Liver (tissue), 8 donors: ENCODE measurements at regions not wholly inside any gene's neighbourhood (a gene's known extent, or its start where the extent isn't known, plus 50 kb on each side); places are given as distances from the start of the nearest gene placed in this dataset.

Source experiments
- DNase-seq: peaks from one replicate; pipeline ENCODE4 v3.0.0-alpha.2; 2017; ENCODE audit warnings: low spot score
- H3K27ac ChIP-seq, 2 donors: one replicate each; pipeline ENCODE4 v1.7.0; 2013; ENCODE audit warnings: inconsistent platforms in 2 of 2, low read length in 2 of 2, control low read depth in 1 of 2, low read depth in 1 of 2, mild to moderate bottlenecking in 1 of 2
- H3K27me3 ChIP-seq, 4 donors: one replicate each; pipeline versions ENCODE4 v1.6.1 to v1.7.0; 2013; ENCODE audit warnings: low read length in 3 of 4, inconsistent platforms in 1 of 4, mild to moderate bottlenecking in 1 of 4, moderate library complexity in 1 of 4; ENCODE audit not compliant: control insufficient read depth in 4 of 4, insufficient read depth in 4 of 4
- H3K36me3 ChIP-seq, 4 donors: one replicate each; pipeline versions ENCODE4 v1.6.1 to v1.7.0; 2013; ENCODE audit warnings: low read length in 3 of 4, mild to moderate bottlenecking in 3 of 4, low read depth in 1 of 4, moderate library complexity in 1 of 4; ENCODE audit not compliant: control insufficient read depth in 4 of 4, insufficient read depth in 3 of 4
- H3K4me1 ChIP-seq, 4 donors: one replicate each; pipeline versions ENCODE4 v1.6.1 to v1.7.0; 2013; ENCODE audit warnings: low read length in 3 of 4, mild to moderate bottlenecking in 3 of 4, moderate library complexity in 1 of 4; ENCODE audit not compliant: control insufficient read depth in 4 of 4, insufficient read depth in 4 of 4
- H3K4me3 ChIP-seq, 3 donors: one replicate each; pipeline versions ENCODE4 v1.6.1 to v1.7.0; 2013; ENCODE audit warnings: low read length in 3 of 3, control low read depth in 1 of 3, low read depth in 1 of 3, mild to moderate bottlenecking in 1 of 3
- H3K9ac ChIP-seq, 2 donors: one replicate each; pipeline ENCODE4 v1.7.0; 2013; ENCODE audit warnings: low read length in 2 of 2, mild to moderate bottlenecking in 2 of 2, moderate library complexity in 2 of 2, control low read depth in 1 of 2, low read depth in 1 of 2
- H3K9me3 ChIP-seq, 4 donors: one replicate each; pipeline versions ENCODE4 v1.6.1 to v1.7.0; 2013; ENCODE audit warnings: low read length in 3 of 4; ENCODE audit not compliant: control insufficient read depth in 4 of 4
- EGR1 ChIP-seq, 2 donors: IDR thresholded peaks; 2 replicates each; pipeline ENCODE4 v1.6.1; 2016 to 2018; ENCODE audit warnings: antibody characterized with exemption in 2 of 2, low read depth in 2 of 2
- FOXA1 ChIP-seq: IDR thresholded peaks from 2 replicates; pipeline ENCODE4 v1.6.1; 2016; ENCODE audit warnings: antibody characterized with exemption
- FOXA2 ChIP-seq: IDR thresholded peaks from 2 replicates; pipeline ENCODE4 v1.6.1; 2016; ENCODE audit warnings: antibody characterized with exemption
- GABPA ChIP-seq, 2 donors: IDR thresholded peaks in 1 of 2; conservative IDR thresholded peaks in 1 of 2; 2 replicates each; pipeline ENCODE4 v1.6.1; 2016; ENCODE audit warnings: antibody characterized with exemption in 2 of 2, mild to moderate bottlenecking in 1 of 2, moderate library complexity in 1 of 2
- HNF4A ChIP-seq, 2 donors: conservative IDR thresholded peaks; 2 replicates each; pipeline ENCODE4 v1.6.1; 2016; ENCODE audit warnings: antibody characterized with exemption in 2 of 2, mild to moderate bottlenecking in 2 of 2
- HNF4G ChIP-seq: IDR thresholded peaks from 2 replicates; pipeline ENCODE4 v1.6.1; 2016; ENCODE audit warnings: antibody characterized with exemption
- NR2F2 ChIP-seq: IDR thresholded peaks from 2 replicates; pipeline ENCODE4 v1.6.1; 2016; ENCODE audit warnings: antibody characterized with exemption
- RXRA ChIP-seq, 2 donors: IDR thresholded peaks; 2 replicates each; pipeline ENCODE4 v1.6.1; 2017 to 2018; ENCODE audit warnings: antibody characterized with exemption in 2 of 2, mild to moderate bottlenecking in 1 of 2
- SP1 ChIP-seq: IDR thresholded peaks from 2 replicates; pipeline ENCODE4 v1.6.1; 2018; ENCODE audit warnings: antibody characterized with exemption, mild to moderate bottlenecking
- TAF1 ChIP-seq: conservative IDR thresholded peaks from 2 replicates; pipeline ENCODE4 v1.6.1; 2016; ENCODE audit warnings: antibody characterized with exemption, mild to moderate bottlenecking
- YY1 ChIP-seq: IDR thresholded peaks from 2 replicates; pipeline ENCODE4 v1.6.1; 2016; ENCODE audit warnings: antibody characterized with exemption, mild to moderate bottlenecking
- WGBS: extraction: QIAGEN DNeasy Blood & Tissue Kit; methylation state at CpG from one replicate; pipeline ENCODE4 v1.1.7; 2013; 5-methylcytosine and 5-hydroxymethylcytosine counted together
- TF ChIP-seq, protein P1 (sequence below): IDR thresholded peaks from 2 replicates; pipeline ENCODE4 v1.6.1; 2016; ENCODE audit warnings: antibody characterized with exemption, mild to moderate bottlenecking
- TF ChIP-seq, protein P2 (sequence below): IDR thresholded peaks from 2 replicates; pipeline ENCODE4 v1.6.1; 2016; ENCODE audit warnings: antibody characterized with exemption
- TF ChIP-seq, protein P3 (sequence below): fragments of 150-350 bp; IDR thresholded peaks from 2 replicates; pipeline ENCODE4 v1.5.1; 2017; ENCODE audit warnings: improper control_type of control experiment, low read depth, low read length; ENCODE audit not compliant: missing input control
- TF ChIP-seq, protein P4 (sequence below): IDR thresholded peaks from 2 replicates; pipeline ENCODE4 v1.6.1; 2016; ENCODE audit warnings: antibody characterized with exemption
- donor health status: healthy.
- donor health status: healthy.
- donor health status: healthy.
- donor health status: healthy.
- donor health status: healthy.

DNA sequence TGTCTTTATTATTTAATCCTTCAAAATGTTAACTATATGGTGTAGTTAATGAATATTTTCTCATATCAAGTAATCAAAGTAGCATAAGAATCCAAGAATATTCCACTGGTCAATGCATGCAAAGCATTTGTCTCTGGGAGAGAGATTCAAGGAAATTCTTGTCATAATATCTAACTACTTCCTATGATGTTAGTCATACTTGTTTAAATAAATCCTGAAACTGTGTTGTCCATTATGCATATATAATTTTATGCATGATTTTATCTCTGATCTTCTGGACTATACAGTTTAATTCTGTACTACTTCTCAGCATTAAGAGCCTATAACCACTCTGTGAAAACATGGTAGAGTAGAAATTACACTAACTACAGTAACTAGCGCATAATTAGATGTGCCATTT, 388.3 kb downstream of the NR4A2 start:
- no peak overlapping the region for H3K27ac ChIP-seq
- TF ChIP-seq FOXA1 (no peak), GABPA (IDR thresholded peaks at IDR 0.05 in 1 of 2, conservative IDR thresholded peaks at IDR 0.05 in 1 of 2) (no peak), FOXA2 (no peak), TAF1 (no peak), HNF4G (no peak)
- TF ChIP-seq, protein P1, sequence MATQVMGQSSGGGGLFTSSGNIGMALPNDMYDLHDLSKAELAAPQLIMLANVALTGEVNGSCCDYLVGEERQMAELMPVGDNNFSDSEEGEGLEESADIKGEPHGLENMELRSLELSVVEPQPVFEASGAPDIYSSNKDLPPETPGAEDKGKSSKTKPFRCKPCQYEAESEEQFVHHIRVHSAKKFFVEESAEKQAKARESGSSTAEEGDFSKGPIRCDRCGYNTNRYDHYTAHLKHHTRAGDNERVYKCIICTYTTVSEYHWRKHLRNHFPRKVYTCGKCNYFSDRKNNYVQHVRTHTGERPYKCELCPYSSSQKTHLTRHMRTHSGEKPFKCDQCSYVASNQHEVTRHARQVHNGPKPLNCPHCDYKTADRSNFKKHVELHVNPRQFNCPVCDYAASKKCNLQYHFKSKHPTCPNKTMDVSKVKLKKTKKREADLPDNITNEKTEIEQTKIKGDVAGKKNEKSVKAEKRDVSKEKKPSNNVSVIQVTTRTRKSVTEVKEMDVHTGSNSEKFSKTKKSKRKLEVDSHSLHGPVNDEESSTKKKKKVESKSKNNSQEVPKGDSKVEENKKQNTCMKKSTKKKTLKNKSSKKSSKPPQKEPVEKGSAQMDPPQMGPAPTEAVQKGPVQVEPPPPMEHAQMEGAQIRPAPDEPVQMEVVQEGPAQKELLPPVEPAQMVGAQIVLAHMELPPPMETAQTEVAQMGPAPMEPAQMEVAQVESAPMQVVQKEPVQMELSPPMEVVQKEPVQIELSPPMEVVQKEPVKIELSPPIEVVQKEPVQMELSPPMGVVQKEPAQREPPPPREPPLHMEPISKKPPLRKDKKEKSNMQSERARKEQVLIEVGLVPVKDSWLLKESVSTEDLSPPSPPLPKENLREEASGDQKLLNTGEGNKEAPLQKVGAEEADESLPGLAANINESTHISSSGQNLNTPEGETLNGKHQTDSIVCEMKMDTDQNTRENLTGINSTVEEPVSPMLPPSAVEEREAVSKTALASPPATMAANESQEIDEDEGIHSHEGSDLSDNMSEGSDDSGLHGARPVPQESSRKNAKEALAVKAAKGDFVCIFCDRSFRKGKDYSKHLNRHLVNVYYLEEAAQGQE, result no peak
- TF ChIP-seq, protein P2, sequence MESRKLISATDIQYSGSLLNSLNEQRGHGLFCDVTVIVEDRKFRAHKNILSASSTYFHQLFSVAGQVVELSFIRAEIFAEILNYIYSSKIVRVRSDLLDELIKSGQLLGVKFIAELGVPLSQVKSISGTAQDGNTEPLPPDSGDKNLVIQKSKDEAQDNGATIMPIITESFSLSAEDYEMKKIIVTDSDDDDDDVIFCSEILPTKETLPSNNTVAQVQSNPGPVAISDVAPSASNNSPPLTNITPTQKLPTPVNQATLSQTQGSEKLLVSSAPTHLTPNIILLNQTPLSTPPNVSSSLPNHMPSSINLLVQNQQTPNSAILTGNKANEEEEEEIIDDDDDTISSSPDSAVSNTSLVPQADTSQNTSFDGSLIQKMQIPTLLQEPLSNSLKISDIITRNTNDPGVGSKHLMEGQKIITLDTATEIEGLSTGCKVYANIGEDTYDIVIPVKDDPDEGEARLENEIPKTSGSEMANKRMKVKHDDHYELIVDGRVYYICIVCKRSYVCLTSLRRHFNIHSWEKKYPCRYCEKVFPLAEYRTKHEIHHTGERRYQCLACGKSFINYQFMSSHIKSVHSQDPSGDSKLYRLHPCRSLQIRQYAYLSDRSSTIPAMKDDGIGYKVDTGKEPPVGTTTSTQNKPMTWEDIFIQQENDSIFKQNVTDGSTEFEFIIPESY, result no peak
- TF ChIP-seq, protein P3, sequence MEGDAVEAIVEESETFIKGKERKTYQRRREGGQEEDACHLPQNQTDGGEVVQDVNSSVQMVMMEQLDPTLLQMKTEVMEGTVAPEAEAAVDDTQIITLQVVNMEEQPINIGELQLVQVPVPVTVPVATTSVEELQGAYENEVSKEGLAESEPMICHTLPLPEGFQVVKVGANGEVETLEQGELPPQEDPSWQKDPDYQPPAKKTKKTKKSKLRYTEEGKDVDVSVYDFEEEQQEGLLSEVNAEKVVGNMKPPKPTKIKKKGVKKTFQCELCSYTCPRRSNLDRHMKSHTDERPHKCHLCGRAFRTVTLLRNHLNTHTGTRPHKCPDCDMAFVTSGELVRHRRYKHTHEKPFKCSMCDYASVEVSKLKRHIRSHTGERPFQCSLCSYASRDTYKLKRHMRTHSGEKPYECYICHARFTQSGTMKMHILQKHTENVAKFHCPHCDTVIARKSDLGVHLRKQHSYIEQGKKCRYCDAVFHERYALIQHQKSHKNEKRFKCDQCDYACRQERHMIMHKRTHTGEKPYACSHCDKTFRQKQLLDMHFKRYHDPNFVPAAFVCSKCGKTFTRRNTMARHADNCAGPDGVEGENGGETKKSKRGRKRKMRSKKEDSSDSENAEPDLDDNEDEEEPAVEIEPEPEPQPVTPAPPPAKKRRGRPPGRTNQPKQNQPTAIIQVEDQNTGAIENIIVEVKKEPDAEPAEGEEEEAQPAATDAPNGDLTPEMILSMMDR, result no peak
- no peak overlapping the region for H3K9ac ChIP-seq
- no peaks in the 10 kb centered on the region for H3K9me3 ChIP-seq
- no peaks in the 10 kb centered on the region for H3K36me3 ChIP-seq
- no peaks in the 10 kb centered on the region for H3K4me1 ChIP-seq
- 0% methylated on average over 1 of the region's 1 CpG for WGBS
- H3K27me3 ChIP-seq, result no peaks in the 10 kb centered on the region
- H3K4me3 ChIP-seq, result no peak overlapping the region
- DNase-seq, result no peak

DNA sequence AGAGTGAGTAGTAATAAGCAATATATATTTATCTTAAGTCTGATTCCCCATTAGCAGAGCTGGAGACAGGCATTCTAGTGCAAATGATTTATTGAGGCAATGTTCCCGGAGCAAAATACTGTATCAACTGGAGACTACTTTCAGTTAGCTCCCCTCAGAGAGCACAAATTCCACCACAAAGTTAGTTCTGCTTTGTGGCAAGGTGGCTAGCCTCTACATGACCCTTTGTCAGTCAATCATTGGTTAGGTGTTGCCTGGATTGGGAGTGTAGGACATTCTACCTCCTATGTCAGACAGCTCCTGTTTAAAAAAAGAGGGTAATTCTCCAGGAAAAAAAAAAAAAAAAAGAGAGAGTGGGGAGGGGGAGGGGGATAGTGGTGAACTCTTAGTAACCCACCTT, 402.2 kb downstream of the NR4A2 start:
- Histone ChIP-seq H3K9me3 (peaks cover 0 to 6% (median 1%) of the 10 kb centered on the region in 4 donors), H3K27me3 (no peaks in the 10 kb centered on the region), H3K9ac (no peak overlapping the region), H3K36me3 (no peaks in the 10 kb centered on the region), H3K4me1 (no peaks in the 10 kb centered on the region), H3K4me3 (no peak overlapping the region), H3K27ac (no peak overlapping the region)
- WGBS, result 74% methylated on average over 1 of the region's 1 CpG
- TF ChIP-seq, protein P3, result no peak
- TF ChIP-seq FOXA2 (no peak), RXRA (IDR thresholded peaks at IDR 0.05) (no peak), SP1 (no peak), GABPA (IDR thresholded peaks at IDR 0.05 in 1 of 2, conservative IDR thresholded peaks at IDR 0.05 in 1 of 2) (no peak), YY1 (no peak), HNF4G (no peak), EGR1 (IDR thresholded peaks at IDR 0.05; ENCODE audit: low read depth in 2 of 2) (no peak), HNF4A (conservative IDR thresholded peaks at IDR 0.05) (no peak), NR2F2 (no peak)
- TF ChIP-seq, protein P4, sequence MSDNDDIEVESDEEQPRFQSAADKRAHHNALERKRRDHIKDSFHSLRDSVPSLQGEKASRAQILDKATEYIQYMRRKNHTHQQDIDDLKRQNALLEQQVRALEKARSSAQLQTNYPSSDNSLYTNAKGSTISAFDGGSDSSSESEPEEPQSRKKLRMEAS, result no peak
- DNase-seq, result no peak
